Stomach (tissue), 8 donors: ENCODE measurements at regions not wholly inside any gene's neighbourhood (a gene's known extent, or its start where the extent isn't known, plus 50 kb on each side); places are given as distances from the start of the nearest gene placed in this dataset.

Experiments used
- DNase-seq, 2 donors: peaks; one replicate each; pipeline versions ENCODE4 v3.0.0 to v3.0.0-alpha.2; 2013 to 2019
- H3K27ac ChIP-seq, 5 donors: fragments of 200-600 bp in 4 of 5; sonication (generic) in 4 of 5; one replicate each; pipeline ENCODE4 v1.5.1; 2013 to 2019; ENCODE audit warnings: mild to moderate bottlenecking in 1 of 5, moderate library complexity in 1 of 5
- H3K27me3 ChIP-seq, 3 donors: fragments of 200-600 bp; sonication (generic); one replicate each; pipeline ENCODE4 v1.5.1; 2017 to 2019; ENCODE audit warnings: mixed run types in 1 of 3
- H3K36me3 ChIP-seq, 4 donors: fragments of 200-600 bp; sonication (generic); 1 replicate in 3 of 4; 2 replicates in 1 of 4; pipeline ENCODE4 v1.5.1; 2016 to 2019
- H3K4me1 ChIP-seq, 4 donors: fragments of 200-600 bp; sonication (generic); one replicate each; pipeline ENCODE4 v1.5.1; 2016 to 2019
- H3K4me3 ChIP-seq, 4 donors: fragments of 200-600 bp; sonication (generic) in 3 of 4; one replicate each; pipeline ENCODE4 v1.5.1; 2016 to 2019; ENCODE audit warnings: mild to moderate bottlenecking in 1 of 4
- H3K9me3 ChIP-seq, 4 donors: fragments of 200-600 bp; sonication (generic); one replicate each; pipeline ENCODE4 v1.5.1; 2016 to 2019
- CTCF ChIP-seq, 7 experiments: fragments of 450-650 bp in 4 of 7; fragments of 200-600 bp in 3 of 7; sonication (generic) in 3 of 7; IDR thresholded peaks; one replicate each; pipeline ENCODE4 v1.5.1; 2016 to 2019; ENCODE audit warnings: antibody characterized with exemption in 7 of 7, control low read depth in 2 of 7, mild to moderate bottlenecking in 1 of 7
- EP300 ChIP-seq: sonication (generic); formaldehyde crosslinking; IDR thresholded peaks from one replicate; pipeline ENCODE4 v1.6.1; 2017; ENCODE audit warnings: antibody characterized with exemption
- POLR2A ChIP-seq, 4 donors: fragments of 450-650 bp; IDR thresholded peaks; one replicate each; pipeline ENCODE4 v1.6.1; 2016; ENCODE audit warnings: antibody characterized with exemption in 4 of 4, control low read depth in 2 of 4, mild to moderate bottlenecking in 1 of 4, moderate library complexity in 1 of 4
- POLR2AphosphoS5 ChIP-seq, 3 donors: sonication (generic); formaldehyde crosslinking; IDR thresholded peaks; one replicate each; pipeline ENCODE4 v1.6.1; 2016; ENCODE audit warnings: antibody characterized with exemption in 3 of 3
- WGBS, 5 donors: extraction: QIAGEN DNeasy Blood & Tissue Kit in 3 of 5; methylation state at CpG; one replicate each; pipeline versions ENCODE4 v1.1.5 to v1.1.7; 2013 to 2018; 5-methylcytosine and 5-hydroxymethylcytosine counted together
- intact Hi-C: fragments of 100-400 bp; cut with DNase I; formaldehyde crosslinking; loops from one replicate; pipeline ENCODE4 v1.15.1; 2023; ENCODE audit warnings: low total_unique reads
- donor health status: healthy with polysubstance abuse.
- donor health status: Bipolar disorder and iron deficiency.
- donor health status: healthy.

GRCh38 chr2:144785253-144785652 lies 265.3 kb upstream of the ZEB2 start:
- DNase-seq, result no peak
- H3K27me3 ChIP-seq, result no peaks in the 10 kb centered on the region
- no peak overlapping the region for H3K4me3 ChIP-seq
- H3K4me1 ChIP-seq, result no peaks in the 10 kb centered on the region
- no peak for TF ChIP-seq EP300
- TF ChIP-seq POLR2A (IDR thresholded peaks at IDR 0.05), result no peak
- TF ChIP-seq POLR2AphosphoS5 (IDR thresholded peaks at IDR 0.05), result no peak
- TF ChIP-seq CTCF (IDR thresholded peaks at IDR 0.05), result no peak
- peaks cover 0 to 6% (median 2%) of the 10 kb centered on the region in 4 donors for H3K9me3 ChIP-seq
- intact Hi-C loops, result no loop called here
- WGBS, 5 donors, result 87 to 93% (median 88%) methylated on average over 5 of the region's 5 CpGs
- H3K36me3 ChIP-seq, result no peaks in the 10 kb centered on the region
- H3K27ac ChIP-seq, result no peak overlapping the region

GRCh38 chr2:144780983-144781382 lies 261.1 kb upstream of the ZEB2 start:
- TF ChIP-seq POLR2AphosphoS5 (IDR thresholded peaks at IDR 0.05) (no peak), POLR2A (IDR thresholded peaks at IDR 0.05) (no peak), CTCF (IDR thresholded peaks at IDR 0.05) (no peak), EP300 (no peak)
- intact Hi-C loops, result no loop called here
- Histone ChIP-seq H3K9me3 (no peaks in the 10 kb centered on the region), H3K4me1 (no peaks in the 10 kb centered on the region), H3K36me3 (no peaks in the 10 kb centered on the region), H3K4me3 (no peak overlapping the region), H3K27me3 (no peaks in the 10 kb centered on the region), H3K27ac (no peak overlapping the region)
- no peak for DNase-seq
- WGBS, 5 donors, result 74 to 89% (median 87%) methylated on average over 3 of the region's 3 CpGs

- TF ChIP-seq POLR2AphosphoS5 (IDR thresholded peaks at IDR 0.05) (no peak), EP300 (no peak), POLR2A (IDR thresholded peaks at IDR 0.05) (no peak), CTCF (IDR thresholded peaks at IDR 0.05) (no peak)
- H3K4me1 ChIP-seq, result no peaks in the 10 kb centered on the region
- no peaks in the 10 kb centered on the region for H3K27me3 ChIP-seq
- no peak overlapping the region for H3K27ac ChIP-seq
- H3K9me3 ChIP-seq, result no peaks in the 10 kb centered on the region
- no peak overlapping the region for H3K4me3 ChIP-seq
- intact Hi-C loops, result no loop called here
- no peak for DNase-seq
- no peaks in the 10 kb centered on the region for H3K36me3 ChIP-seq
Measured at GRCh38 chr2:144776766-144777165, 256.8 kb upstream of the ZEB2 start.

GRCh38 chr2:144774809-144775208 lies 254.9 kb upstream of the ZEB2 start:
- no peaks in the 10 kb centered on the region for H3K4me1 ChIP-seq
- H3K4me3 ChIP-seq, result no peak overlapping the region
- no peak for DNase-seq
- no peaks in the 10 kb centered on the region for H3K9me3 ChIP-seq
- no peak overlapping the region for H3K27ac ChIP-seq
- intact Hi-C loops, result no loop called here
- no peaks in the 10 kb centered on the region for H3K27me3 ChIP-seq
- no peaks in the 10 kb centered on the region for H3K36me3 ChIP-seq
- TF ChIP-seq EP300 (no peak), POLR2A (IDR thresholded peaks at IDR 0.05) (no peak), POLR2AphosphoS5 (IDR thresholded peaks at IDR 0.05) (no peak), CTCF (IDR thresholded peaks at IDR 0.05) (no peak)

GRCh38 chr2:144771348-144771747 lies 251.4 kb upstream of the ZEB2 start:
- WGBS, 5 donors, result 86 to 92% (median 92%) methylated on average over 3 of the region's 3 CpGs
- no peak overlapping the region for H3K4me3 ChIP-seq
- H3K27ac ChIP-seq, result no peak overlapping the region
- no peaks in the 10 kb centered on the region for H3K4me1 ChIP-seq
- H3K9me3 ChIP-seq, result no peaks in the 10 kb centered on the region
- no peaks in the 10 kb centered on the region for H3K27me3 ChIP-seq
- TF ChIP-seq EP300, result no peak
- no peak for TF ChIP-seq POLR2AphosphoS5 (IDR thresholded peaks at IDR 0.05)
- TF ChIP-seq POLR2A (IDR thresholded peaks at IDR 0.05), result no peak
- TF ChIP-seq CTCF (IDR thresholded peaks at IDR 0.05), result no peak
- no peak for DNase-seq
- intact Hi-C loops, result no loop called here
- no peaks in the 10 kb centered on the region for H3K36me3 ChIP-seq
